ENCODE measurements at regions not wholly inside any gene's neighbourhood (a gene's known extent, or its start where the extent isn't known, plus 50 kb on each side); places are given as distances from the start of the nearest gene placed in this dataset.

- H3K4me1 Mint-ChIP-seq = peaks cover 14% of the 10 kb centered on the region
- Histone ChIP-seq H3K27ac (ENCODE audit: low read depth, low read length) (no peak overlapping the region), H3K9ac (ENCODE audit: extremely low read depth, low read length, poor library complexity, severe bottlenecking) (no peak overlapping the region), H3K4me1 (ENCODE audit: control insufficient read depth, insufficient read depth, low read length) (peaks cover 16% of the 10 kb centered on the region), H3K4me3 (ENCODE audit: low read length) (no peak overlapping the region), H3K36me3 (ENCODE audit: control insufficient read depth, insufficient read depth, low read length) (no peaks in the 10 kb centered on the region), H3K9me3 (ENCODE audit: control insufficient read depth, low read length) (peaks cover 41% of the 10 kb centered on the region), H3K27me3 (ENCODE audit: control insufficient read depth, insufficient read depth, low read length, poor library complexity, severe bottlenecking) (no peaks in the 10 kb centered on the region)
- WGBS, 2 experiments (ENCODE audit: insufficient coverage in 1 of 2, insufficient read length in 1 of 2) = 92 to 98% methylated on average over 5 to 6 of the region's 6 CpGs
- H3K27ac Mint-ChIP-seq = no peak overlapping the region
- TF ChIP-seq, protein P1, sequence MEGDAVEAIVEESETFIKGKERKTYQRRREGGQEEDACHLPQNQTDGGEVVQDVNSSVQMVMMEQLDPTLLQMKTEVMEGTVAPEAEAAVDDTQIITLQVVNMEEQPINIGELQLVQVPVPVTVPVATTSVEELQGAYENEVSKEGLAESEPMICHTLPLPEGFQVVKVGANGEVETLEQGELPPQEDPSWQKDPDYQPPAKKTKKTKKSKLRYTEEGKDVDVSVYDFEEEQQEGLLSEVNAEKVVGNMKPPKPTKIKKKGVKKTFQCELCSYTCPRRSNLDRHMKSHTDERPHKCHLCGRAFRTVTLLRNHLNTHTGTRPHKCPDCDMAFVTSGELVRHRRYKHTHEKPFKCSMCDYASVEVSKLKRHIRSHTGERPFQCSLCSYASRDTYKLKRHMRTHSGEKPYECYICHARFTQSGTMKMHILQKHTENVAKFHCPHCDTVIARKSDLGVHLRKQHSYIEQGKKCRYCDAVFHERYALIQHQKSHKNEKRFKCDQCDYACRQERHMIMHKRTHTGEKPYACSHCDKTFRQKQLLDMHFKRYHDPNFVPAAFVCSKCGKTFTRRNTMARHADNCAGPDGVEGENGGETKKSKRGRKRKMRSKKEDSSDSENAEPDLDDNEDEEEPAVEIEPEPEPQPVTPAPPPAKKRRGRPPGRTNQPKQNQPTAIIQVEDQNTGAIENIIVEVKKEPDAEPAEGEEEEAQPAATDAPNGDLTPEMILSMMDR (conservative IDR thresholded peaks at IDR 0.05) = no peak
- no peaks in the 10 kb centered on the region for H3K27me3 Mint-ChIP-seq (ENCODE audit: insufficient read depth)
- no peak overlapping the region for H3K4me3 Mint-ChIP-seq
- peaks cover 37% of the 10 kb centered on the region for H3K9me3 Mint-ChIP-seq
- no peak for DNase-seq
- peaks cover 10% of the 10 kb centered on the region for H3K36me3 Mint-ChIP-seq (ENCODE audit: low read depth)
Observed at GRCh38 chr5:126210955-126211354, 212.3 kb upstream of the GRAMD2B start.

DNA sequence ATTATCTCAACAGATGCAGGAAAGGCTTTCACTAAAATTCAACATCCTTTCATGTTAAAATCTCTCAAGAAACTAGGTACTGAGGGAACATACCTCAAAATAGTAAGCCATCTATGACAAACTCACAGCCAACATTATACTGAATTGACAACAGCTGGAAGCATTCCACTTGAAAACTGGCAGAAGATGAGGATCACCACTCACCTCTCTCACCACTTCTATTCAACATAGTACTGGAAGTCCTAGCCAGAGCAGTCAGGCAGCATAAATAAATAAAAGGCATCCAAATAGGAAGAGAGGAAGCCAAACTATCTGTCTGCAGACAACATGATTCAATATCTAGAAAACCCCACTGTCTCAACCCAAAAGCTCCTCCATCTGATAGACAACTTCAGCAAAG, 203.6 kb upstream of the GRAMD2B start:
- Mint-ChIP-seq H3K36me3 (ENCODE audit: low read depth) (peaks cover 5% of the 10 kb centered on the region), H3K27ac (no peak overlapping the region), H3K9me3 (peaks cover 15% of the 10 kb centered on the region), H3K4me3 (no peak overlapping the region), H3K4me1 (no peaks in the 10 kb centered on the region), H3K27me3 (ENCODE audit: insufficient read depth) (no peaks in the 10 kb centered on the region)
- no peak overlapping the region for H3K9ac ChIP-seq (ENCODE audit: extremely low read depth, low read length, poor library complexity, severe bottlenecking)
- TF ChIP-seq, protein P1 (conservative IDR thresholded peaks at IDR 0.05) = no peak
- H3K4me1 ChIP-seq (ENCODE audit: control insufficient read depth, insufficient read depth, low read length) = no peaks in the 10 kb centered on the region
- H3K27me3 ChIP-seq (ENCODE audit: control insufficient read depth, insufficient read depth, low read length, poor library complexity, severe bottlenecking) = no peaks in the 10 kb centered on the region
- no peak overlapping the region for H3K27ac ChIP-seq (ENCODE audit: low read depth, low read length)
- peaks cover 20% of the 10 kb centered on the region for H3K9me3 ChIP-seq (ENCODE audit: control insufficient read depth, low read length)
- H3K4me3 ChIP-seq (ENCODE audit: low read length) = no peak overlapping the region
- DNase-seq = no peak
- H3K36me3 ChIP-seq (ENCODE audit: control insufficient read depth, insufficient read depth, low read length) = no peaks in the 10 kb centered on the region

DNA sequence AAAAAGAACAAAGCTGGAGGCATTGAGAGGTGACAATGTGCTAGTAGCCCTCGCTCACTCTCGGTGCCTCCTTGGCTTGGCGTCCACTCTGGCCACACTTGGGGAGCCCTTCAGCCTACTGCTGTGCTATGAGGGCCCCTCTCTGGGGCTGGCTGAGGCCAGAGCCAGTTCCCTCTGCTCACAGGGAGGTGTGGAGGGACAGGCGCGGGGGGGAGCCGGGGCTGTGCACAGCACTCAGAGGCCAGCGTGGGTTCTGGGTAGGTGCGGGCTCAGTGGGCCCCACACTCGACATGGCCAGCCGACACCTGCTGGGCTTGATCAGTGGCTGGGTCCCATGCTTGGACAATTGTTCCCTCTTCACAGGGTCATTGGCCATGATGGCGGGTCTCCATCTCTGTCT, 202.5 kb upstream of the GRAMD2B start:
- H3K36me3 ChIP-seq (ENCODE audit: control insufficient read depth, insufficient read depth, low read length) = no peaks in the 10 kb centered on the region
- Mint-ChIP-seq H3K27me3 (ENCODE audit: insufficient read depth) (no peaks in the 10 kb centered on the region), H3K27ac (no peak overlapping the region), H3K9me3 (peaks cover 15% of the 10 kb centered on the region), H3K4me3 (no peak overlapping the region), H3K36me3 (ENCODE audit: low read depth) (peaks cover 5% of the 10 kb centered on the region), H3K4me1 (no peaks in the 10 kb centered on the region)
- no peak overlapping the region for H3K4me3 ChIP-seq (ENCODE audit: low read length)
- TF ChIP-seq, protein P1 (conservative IDR thresholded peaks at IDR 0.05) = no peak
- no peak overlapping the region for H3K27ac ChIP-seq (ENCODE audit: low read depth, low read length)
- H3K9ac ChIP-seq (ENCODE audit: extremely low read depth, low read length, poor library complexity, severe bottlenecking) = no peak overlapping the region
- no peak for DNase-seq
- peaks cover 20% of the 10 kb centered on the region for H3K9me3 ChIP-seq (ENCODE audit: control insufficient read depth, low read length)
- no peaks in the 10 kb centered on the region for H3K27me3 ChIP-seq (ENCODE audit: control insufficient read depth, insufficient read depth, low read length, poor library complexity, severe bottlenecking)
- no peaks in the 10 kb centered on the region for H3K4me1 ChIP-seq (ENCODE audit: control insufficient read depth, insufficient read depth, low read length)
- 94 to 100% methylated on average over 3 to 11 of the region's 11 CpGs for WGBS, 2 experiments (ENCODE audit: insufficient coverage in 1 of 2, insufficient read length in 1 of 2)
